H1 (cell line): ENCODE measurements at regions not wholly inside any gene's neighbourhood (a gene's known extent, or its start where the extent isn't known, plus 50 kb on each side); places are given as distances from the start of the nearest gene placed in this dataset.

Source experiments
- CHD2 ChIP-seq: IDR thresholded peaks from 2 replicates; pipeline ENCODE4 v1.6.1; 2012; ENCODE audit warnings: low read length, improper control_type of control experiment
- CREB1 ChIP-seq: IDR thresholded peaks from 2 replicates; pipeline ENCODE4 v1.6.1; 2012; ENCODE audit warnings: inconsistent platforms
- CTCF ChIP-seq, 3 experiments: IDR thresholded peaks; 1 replicate in 2 of 3; 2 replicates in 1 of 3; pipeline versions ENCODE4 v1.5.1 to v1.6.1; 2011; ENCODE audit warnings: low read length in 3 of 3, mild to moderate bottlenecking in 3 of 3, inconsistent platforms in 2 of 3, low read depth in 1 of 3, moderate library complexity in 1 of 3; ENCODE audit not compliant: insufficient read depth in 1 of 3; ENCODE audit errors: control extremely low read depth in 1 of 3
- EP300 ChIP-seq, 2 experiments: IDR thresholded peaks; 1 replicate in 1 of 2; 2 replicates in 1 of 2; pipeline ENCODE4 v1.6.1; 2011 to 2012; ENCODE audit warnings: low read depth in 2 of 2, low read length in 2 of 2, mild to moderate bottlenecking in 2 of 2, borderline replicate concordance in 1 of 2, inconsistent platforms in 1 of 2, moderate library complexity in 1 of 2
- FOSL1 ChIP-seq: IDR thresholded peaks from 2 replicates; pipeline ENCODE4 v1.6.1; 2011; ENCODE audit warnings: mild to moderate bottlenecking, low read depth, low read length, moderate library complexity; ENCODE audit not compliant: insufficient read depth
- GABPA ChIP-seq: IDR thresholded peaks from 2 replicates; pipeline ENCODE4 v1.6.1; 2011; ENCODE audit warnings: mild to moderate bottlenecking, low read length, moderate library complexity, borderline replicate concordance; ENCODE audit not compliant: insufficient read depth
- MAX ChIP-seq: IDR thresholded peaks from 2 replicates; pipeline ENCODE4 v1.6.1; 2012; ENCODE audit warnings: inconsistent platforms
- RFX5 ChIP-seq: IDR thresholded peaks from 2 replicates; pipeline ENCODE4 v1.6.1; 2011; ENCODE audit warnings: low read depth, low read length, improper control_type of control experiment, borderline replicate concordance
- SAP30 ChIP-seq: fragments of 300-600 bp; sonication (generic); IDR thresholded peaks from 2 replicates; pipeline ENCODE4 v1.7.1; 2012; ENCODE audit warnings: low read length, moderate library complexity, mild to moderate bottlenecking, inconsistent platforms; ENCODE audit not compliant: insufficient read depth, insufficient replicate concordance
- TAF1 ChIP-seq: IDR thresholded peaks from 2 replicates; pipeline ENCODE4 v1.6.1; 2011; ENCODE audit warnings: mild to moderate bottlenecking, low read depth, low read length
- USF2 ChIP-seq: IDR thresholded peaks from 2 replicates; pipeline ENCODE4 v1.6.1; 2011; ENCODE audit warnings: low read length, improper control_type of control experiment

- no peak for TF ChIP-seq USF2
- no peak for TF ChIP-seq RFX5
- no peak for TF ChIP-seq MAX
- TF ChIP-seq CTCF (IDR thresholded peaks at IDR 0.05; ENCODE audit: control extremely low read depth in 1 of 3, insufficient read depth in 1 of 3, low read depth in 1 of 3, low read length in 3 of 3): no peak
- TF ChIP-seq SAP30: no peak
- TF ChIP-seq EP300 (IDR thresholded peaks at IDR 0.05; ENCODE audit: borderline replicate concordance in 1 of 2, low read depth in 2 of 2, low read length in 2 of 2): no peak
- TF ChIP-seq FOSL1: no peak
- no peak for TF ChIP-seq CHD2
- no peak for TF ChIP-seq TAF1
- TF ChIP-seq GABPA: no peak
- no peak for TF ChIP-seq CREB1
Observed at GRCh38 chr4:123593655-123594054, 197.1 kb downstream of the SPRY1 start.
